HepG2 (cell line): ENCODE measurements at regions not wholly inside any gene's neighbourhood (a gene's known extent, or its start where the extent isn't known, plus 50 kb on each side); places are given as distances from the start of the nearest gene placed in this dataset.

Source experiments
- ATAC-seq: fragments of 200-7000 bp; cut with Tn5 transposase; 3 replicates; pipeline ENCODE4 v1.9.1; 2020; ENCODE audit warnings: mild to moderate bottlenecking, moderate library complexity
- BruUV-seq: library from RNA; stranded (reverse); fragments of 400-500 nt; replicated peaks from 2 replicates; lab custom pipeline; 2021; lab: Mats Ljungman, UMichigan
- CTCF ChIA-PET: fragments of 300-600 bp; formaldehyde crosslinking; extraction: SDS; loops from one replicate; lab custom pipeline; 2021; ENCODE audit warnings: low total read pairs, inconsistent platforms, low intra/inter-chr PET ratio; lab: Yijun Ruan, JAX
- POLR2A ChIA-PET: fragments of 350-600 bp; sonication (Branson Sonifier 250); formaldehyde crosslinking; loops from one replicate; lab custom pipeline; 2020; ENCODE audit warnings: antibody characterized with exemption, inconsistent platforms; lab: Yijun Ruan, JAX
- DNase-seq: peaks from one replicate; pipeline ENCODE4 v3.0.0-alpha.2; 2015; ENCODE audit warnings: low spot score
- FAIRE-seq: peaks from 3 replicates; lab custom pipeline; 2011; peaks lifted over from hg19 to GRCh38; lab: Jason Lieb, UNC
- H2AFZ ChIP-seq: one replicate; pipeline ENCODE4 v1.6.1; 2011; ENCODE audit warnings: low read length, inconsistent platforms
- H3K27ac ChIP-seq: fragments of 300-600 bp; 3 replicates; pipeline ENCODE4 v1.8.0; 2011; ENCODE audit warnings: mixed run types, mild to moderate bottlenecking, mixed read lengths, low read length, inconsistent platforms; ENCODE audit not compliant: insufficient read depth; ENCODE audit errors: extremely low read length
- H3K27me3 ChIP-seq, 2 experiments: fragments of 200-600 bp in 1 of 2; 2 replicates in 1 of 2; 3 replicates in 1 of 2; pipeline versions ENCODE4 v1.6.0 to v1.8.0; 2011; ENCODE audit warnings: low read length in 2 of 2, mild to moderate bottlenecking in 2 of 2, moderate library complexity in 2 of 2, inconsistent platforms in 1 of 2; ENCODE audit not compliant: insufficient read depth in 2 of 2, control insufficient read depth in 1 of 2
- H3K36me3 ChIP-seq, 2 experiments: fragments of 200-600 bp in 1 of 2; replicated peaks in 1 of 2; 2 replicates in 1 of 2; 3 replicates in 1 of 2; pipeline versions ENCODE4 v1.5.1 to v1.8.0; 2011; ENCODE audit warnings: low read length in 2 of 2, inconsistent platforms in 1 of 2; ENCODE audit not compliant: insufficient read depth in 2 of 2, control insufficient read depth in 1 of 2
- H3K4me1 ChIP-seq: 2 replicates; pipeline ENCODE4 v1.5.1; 2012; ENCODE audit warnings: low read length, inconsistent platforms; ENCODE audit not compliant: insufficient read depth
- H3K4me2 ChIP-seq: 2 replicates; pipeline ENCODE4 v1.6.0; 2011; ENCODE audit warnings: low read depth, low read length, inconsistent platforms
- H3K4me3 ChIP-seq, 3 experiments: fragments of 200-600 bp in 1 of 3; sonication (generic), shearing (Covaris generic) in 1 of 3; replicated peaks in 1 of 3; 2 replicates each; pipeline ENCODE4 v1.5.1; 2011 to 2016; ENCODE audit warnings: low read length in 3 of 3, inconsistent platforms in 2 of 3, low read depth in 2 of 3, mild to moderate bottlenecking in 2 of 3, control low read depth in 1 of 3, mixed read lengths in 1 of 3; ENCODE audit not compliant: insufficient read depth in 1 of 3
- H3K79me2 ChIP-seq: one replicate; pipeline ENCODE4 v1.6.1; 2011; ENCODE audit warnings: low read length, inconsistent platforms; ENCODE audit not compliant: insufficient read depth
- H3K9ac ChIP-seq: 2 replicates; pipeline ENCODE4 v1.6.0; 2011; ENCODE audit warnings: mild to moderate bottlenecking, low read depth, low read length, inconsistent platforms; ENCODE audit not compliant: insufficient read depth
- H3K9me3 ChIP-seq: 2 replicates; pipeline ENCODE4 v1.5.1; 2012; ENCODE audit warnings: mild to moderate bottlenecking, low read length
- H4K20me1 ChIP-seq: 2 replicates; pipeline ENCODE4 v1.6.0; 2011; ENCODE audit warnings: inconsistent platforms, mild to moderate bottlenecking, low read length, moderate library complexity; ENCODE audit not compliant: insufficient read depth
- ASH2L ChIP-seq: fragments of 300-600, 200-600 bp; sonication (generic); IDR thresholded peaks from 2 replicates; pipeline ENCODE4 v1.7.0; 2017; ENCODE audit warnings: low read depth, mild to moderate bottlenecking, moderate library complexity, mixed read lengths, low read length; ENCODE audit not compliant: insufficient read length
- E2F2 ChIP-seq: sonication (generic); formaldehyde crosslinking; IDR thresholded peaks from 2 replicates; pipeline ENCODE4 v1.4.0; 2020; ENCODE audit warnings: missing genetic modification reagents, borderline replicate concordance
- FOXK2 ChIP-seq: fragments of 450-650 bp; IDR thresholded peaks from 2 replicates; pipeline ENCODE4 v1.6.1; 2016
- KAT8 ChIP-seq: IDR thresholded peaks from 2 replicates; pipeline ENCODE4 v1.6.1; 2016; ENCODE audit warnings: missing genetic modification reagents, missing compliant biosample characterization
- KMT2A ChIP-seq: sonication (generic); formaldehyde crosslinking; IDR thresholded peaks from 2 replicates; pipeline ENCODE4 v1.4.0; 2020; ENCODE audit warnings: missing genetic modification reagents
- KMT2B ChIP-seq: IDR thresholded peaks from 2 replicates; pipeline ENCODE4 v1.6.1; 2016; ENCODE audit warnings: missing genetic modification reagents, missing compliant biosample characterization
- NCOA1 ChIP-seq: sonication (generic); formaldehyde crosslinking; IDR thresholded peaks from 2 replicates; pipeline ENCODE4 v1.9.0; 2021; ENCODE audit warnings: missing genetic modification reagents
- PAF1 ChIP-seq: IDR thresholded peaks from 2 replicates; pipeline ENCODE4 v1.6.1; 2016; ENCODE audit warnings: missing genetic modification reagents, missing compliant biosample characterization
- RAD51 ChIP-seq: fragments of 450-650 bp; IDR thresholded peaks from 2 replicates; pipeline ENCODE4 v1.6.1; 2016; ENCODE audit warnings: borderline replicate concordance
- RBM22 ChIP-seq: fragments of 200-400 bp; formaldehyde crosslinking; optimal IDR thresholded peaks from 2 replicates; pipeline ENCODE3; 2017; ENCODE audit warnings: mild to moderate bottlenecking, low read length, moderate library complexity
- SIX4 ChIP-seq: sonication (generic); formaldehyde crosslinking; IDR thresholded peaks from 2 replicates; pipeline ENCODE4 v1.4.0; 2020; ENCODE audit warnings: missing genetic modification reagents
- SYNCRIP ChIP-seq: fragments of 200-400 bp; formaldehyde crosslinking; IDR thresholded peaks from 2 replicates; pipeline ENCODE4 v1.6.1; 2018; ENCODE audit warnings: mild to moderate bottlenecking, low read depth, low read length; ENCODE audit not compliant: insufficient read depth
- ZBED4 ChIP-seq: sonication (generic); formaldehyde crosslinking; IDR thresholded peaks from 2 replicates; pipeline ENCODE4 v1.4.0; 2020; ENCODE audit warnings: missing genetic modification reagents, borderline replicate concordance
- ZNF235 ChIP-seq: sonication (generic); formaldehyde crosslinking; IDR thresholded peaks from 2 replicates; pipeline ENCODE4 v1.8.1; 2023; ENCODE audit warnings: mild to moderate bottlenecking, missing genetic modification reagents, borderline replicate concordance
- ZNF550 ChIP-seq: sonication (generic); formaldehyde crosslinking; IDR thresholded peaks from 2 replicates; pipeline ENCODE4 v1.4.0; 2020; ENCODE audit warnings: mild to moderate bottlenecking, missing genetic modification reagents, borderline replicate concordance
- ZNF768 ChIP-seq: sonication (generic); formaldehyde crosslinking; IDR thresholded peaks from 2 replicates; pipeline ENCODE4 v1.4.0; 2020; ENCODE audit warnings: missing genetic modification reagents
- WGBS: methylation state at CpG from one replicate; pipeline ENCODE4 v1.1.6; 2017; ENCODE audit warnings: low lambda C conversion rate; 5-methylcytosine and 5-hydroxymethylcytosine counted together
- in situ Hi-C: cut with HindIII; loops from 2 replicates; pipeline ENCODE4 v1.10.0; 2017; ENCODE audit warnings: low pct_unique_long_range_greater_than_20kb; ENCODE audit not compliant: extremely low pct_ligation_motif_present
- intact Hi-C: fragments of 100-400 bp; cut with micrococcal nuclease; formaldehyde crosslinking; loops from one replicate; pipeline ENCODE4 v1.10.0; 2022; ENCODE audit not compliant: unreplicated experiment
- TF ChIP-seq, protein P1 (sequence below): IDR thresholded peaks from 2 replicates; pipeline ENCODE4 v1.6.1; 2016; ENCODE audit warnings: low read depth, borderline replicate concordance
- TF ChIP-seq, protein P2 (sequence below): sonication (generic); formaldehyde crosslinking; conservative IDR thresholded peaks from 2 replicates; pipeline ENCODE4 v1.4.0; 2020; ENCODE audit warnings: missing genetic modification reagents

DNA sequence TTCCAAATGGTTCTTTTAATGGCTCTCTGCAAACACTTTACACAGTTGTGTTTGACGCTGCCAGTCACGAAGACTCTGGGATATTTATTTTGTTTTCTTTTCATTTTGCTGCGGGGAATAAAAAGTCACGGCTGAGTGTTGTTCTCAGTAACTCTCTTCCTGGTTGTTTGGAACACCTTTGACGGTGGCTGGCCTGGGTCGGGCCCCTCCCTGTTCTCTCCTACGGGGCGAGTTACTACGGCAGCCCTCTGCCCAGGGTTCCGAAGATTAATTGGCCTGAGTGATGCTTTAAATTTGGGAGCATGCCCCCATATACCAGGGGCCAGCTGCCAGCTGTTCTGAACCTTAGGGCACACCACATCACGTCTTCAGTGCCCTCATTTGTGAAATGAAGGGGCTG lies 84.7 kb downstream of the GATA6 start (continued):
- TF ChIP-seq ZNF235 (CRISPR knock-in tag) (no peak), ASH2L (no peak), SIX4 (no peak), KAT8 (CRISPR knock-in tag) (no peak), KMT2A (CRISPR knock-in tag) (no peak), PAF1 (no peak), SYNCRIP (no peak)
- TF ChIP-seq, protein P1, sequence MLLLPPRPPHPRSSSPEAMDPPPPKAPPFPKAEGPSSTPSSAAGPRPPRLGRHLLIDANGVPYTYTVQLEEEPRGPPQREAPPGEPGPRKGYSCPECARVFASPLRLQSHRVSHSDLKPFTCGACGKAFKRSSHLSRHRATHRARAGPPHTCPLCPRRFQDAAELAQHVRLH (CRISPR knock-in tag): no peak

- ChIA-PET POLR2A (no interaction called here), CTCF (no interaction called here)
- 61% methylated on average over 9 of the region's 9 CpGs for WGBS
- peaks cover 0 to 8% of the 10 kb centered on the region in 2 experiments; a peak in 1 of 5 replicates for H3K27me3 ChIP-seq
- H3K4me3 ChIP-seq: no peak overlapping the region
- no peak overlapping the region for H3K27ac ChIP-seq
- no peaks in the 10 kb centered on the region for H3K79me2 ChIP-seq
- intact Hi-C loops: no loop called here
- H4K20me1 ChIP-seq: no peaks in the 10 kb centered on the region
- no TSS peak for BruUV-seq
- H3K36me3 ChIP-seq: no peaks in the 10 kb centered on the region
- H3K9ac ChIP-seq: no peak overlapping the region
- DNase-seq (no peak), ATAC-seq (no peak), FAIRE-seq (no peak)
- no peaks in the 10 kb centered on the region for H3K4me1 ChIP-seq
- in situ Hi-C loops: no loop called here
- H3K4me2 ChIP-seq: no peak overlapping the region
- H2AFZ ChIP-seq: no peak overlapping the region
- H3K9me3 ChIP-seq: no peaks in the 10 kb centered on the region
- TF ChIP-seq ZNF768 (CRISPR knock-in tag) (no peak), FOXK2 (no peak), RAD51 (no peak), RBM22 (no peak), NCOA1 (CRISPR knock-in tag) (no peak), KMT2B (CRISPR knock-in tag) (no peak), ZBED4 (CRISPR knock-in tag) (no peak), ZNF550 (CRISPR knock-in tag) (no peak), E2F2 (no peak)
- TF ChIP-seq, protein P2, sequence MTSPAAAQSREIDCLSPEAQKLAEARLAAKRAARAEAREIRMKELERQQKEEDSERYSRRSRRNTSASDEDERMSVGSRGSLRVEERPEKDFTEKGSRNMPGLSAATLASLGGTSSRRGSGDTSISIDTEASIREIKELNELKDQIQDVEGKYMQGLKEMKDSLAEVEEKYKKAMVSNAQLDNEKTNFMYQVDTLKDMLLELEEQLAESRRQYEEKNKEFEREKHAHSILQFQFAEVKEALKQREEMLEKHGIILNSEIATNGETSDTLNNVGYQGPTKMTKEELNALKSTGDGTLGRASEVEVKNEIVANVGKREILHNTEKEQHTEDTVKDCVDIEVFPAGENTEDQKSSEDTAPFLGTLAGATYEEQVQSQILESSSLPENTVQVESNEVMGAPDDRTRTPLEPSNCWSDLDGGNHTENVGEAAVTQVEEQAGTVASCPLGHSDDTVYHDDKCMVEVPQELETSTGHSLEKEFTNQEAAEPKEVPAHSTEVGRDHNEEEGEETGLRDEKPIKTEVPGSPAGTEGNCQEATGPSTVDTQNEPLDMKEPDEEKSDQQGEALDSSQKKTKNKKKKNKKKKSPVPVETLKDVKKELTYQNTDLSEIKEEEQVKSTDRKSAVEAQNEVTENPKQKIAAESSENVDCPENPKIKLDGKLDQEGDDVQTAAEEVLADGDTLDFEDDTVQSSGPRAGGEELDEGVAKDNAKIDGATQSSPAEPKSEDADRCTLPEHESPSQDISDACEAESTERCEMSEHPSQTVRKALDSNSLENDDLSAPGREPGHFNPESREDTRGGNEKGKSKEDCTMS (CRISPR knock-in tag): no peak
These were observed 84.3 kb downstream of the GATA6 start for GRCh38 chr18:22253676-22254075.
